ENCODE measurements at regions not wholly inside any gene's neighbourhood (a gene's known extent, or its start where the extent isn't known, plus 50 kb on each side); places are given as distances from the start of the nearest gene placed in this dataset.

DNA sequence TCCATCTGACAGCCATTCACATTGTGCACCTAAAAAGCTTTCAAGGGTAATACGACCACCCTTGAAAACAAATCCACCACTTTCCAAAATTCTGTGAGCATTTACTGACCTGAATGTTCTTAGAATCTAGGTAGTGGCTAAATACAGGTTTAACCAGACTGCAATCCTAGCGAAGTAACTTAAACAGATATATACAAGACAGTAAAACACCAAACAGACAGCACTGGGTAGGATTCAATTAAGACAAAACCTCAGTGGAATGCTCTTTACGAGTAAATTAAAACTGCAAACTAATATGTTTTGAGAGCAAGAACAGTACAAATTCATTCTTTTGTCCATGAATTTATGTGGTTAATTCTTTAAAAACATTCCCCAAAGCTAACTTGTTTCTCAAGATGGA, 354.2 kb upstream of the ESRRG start:
- TF ChIP-seq EP300 (IDR thresholded peaks at IDR 0.05; ENCODE audit: borderline replicate concordance) (no peak), YY1 (IDR thresholded peaks at IDR 0.05; ENCODE audit: low read depth) (no peak)
